Fibroblast of peridontal ligament (primary cell): ENCODE measurements at regions not wholly inside any gene's neighbourhood (a gene's known extent, or its start where the extent isn't known, plus 50 kb on each side); places are given as distances from the start of the nearest gene placed in this dataset.

Source experiments
- DNase-seq: peaks from one replicate; pipeline ENCODE4 v3.0.0-alpha.2; 2010; ENCODE audit errors: extremely low read depth

DNA sequence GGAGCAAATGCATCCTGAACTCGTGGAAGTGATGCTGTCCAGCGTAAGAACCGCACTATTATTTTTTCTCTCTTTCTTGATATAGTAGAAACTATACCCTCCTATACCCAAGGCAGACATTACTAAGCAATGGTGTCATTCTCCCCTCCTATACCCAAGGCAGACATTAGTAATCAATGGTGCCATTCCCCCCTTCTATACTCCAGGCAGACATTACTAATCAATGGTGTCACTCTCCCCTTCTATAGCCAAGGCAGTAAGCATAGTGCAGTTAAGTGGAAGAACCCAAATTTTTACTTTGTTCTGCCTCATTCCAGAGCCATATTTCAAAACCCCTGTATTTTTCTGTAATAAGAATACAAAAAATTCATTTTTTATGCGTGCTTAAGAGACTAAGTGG, 506.2 kb upstream of the EEF2KMT start:
- no peak for DNase-seq

DNA sequence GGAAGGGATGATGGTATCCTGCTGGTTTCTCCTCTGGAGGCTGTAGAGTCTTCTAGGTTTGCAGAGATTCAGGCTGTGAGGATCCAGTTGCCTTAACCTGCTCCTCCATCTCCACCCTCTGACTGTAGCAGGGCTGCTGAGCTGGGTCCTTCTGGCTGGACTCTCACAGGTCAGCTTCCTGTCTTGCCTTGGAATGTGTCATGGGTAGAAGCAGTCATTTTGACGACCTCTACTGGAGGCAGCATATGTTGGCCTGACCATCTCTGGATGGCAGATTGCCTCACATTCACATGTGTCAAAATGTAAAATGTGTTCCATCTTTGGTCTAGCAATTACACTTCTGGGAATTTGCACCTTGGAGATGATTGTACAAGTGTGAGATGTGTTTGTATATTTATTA, 504.4 kb upstream of the EEF2KMT start:
- DNase-seq: no peak

GRCh38 chr16:5598793-5599192, 501.2 kb upstream of the EEF2KMT start:
- DNase-seq: no peak

DNA sequence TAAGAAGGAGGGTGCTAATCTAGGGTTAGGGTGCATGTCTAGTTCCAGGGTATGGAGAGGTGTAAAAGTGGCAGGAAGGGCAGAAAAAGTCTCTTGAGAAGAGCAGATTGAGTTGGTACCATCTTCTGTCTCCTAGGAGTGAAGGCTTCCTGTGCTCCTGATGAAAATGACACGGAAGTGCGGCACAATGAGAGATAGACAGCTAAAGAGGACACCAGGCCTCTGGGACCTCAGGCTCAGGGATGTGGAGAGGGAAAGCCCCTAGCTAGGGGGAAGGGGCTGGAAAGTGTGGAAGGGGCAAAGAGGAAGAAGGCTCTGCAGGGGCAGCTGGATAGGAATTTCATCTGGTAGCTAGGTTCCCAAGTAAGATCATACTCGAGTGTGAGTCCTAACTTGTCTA, 498.3 kb upstream of the EEF2KMT start:
- no peak for DNase-seq

DNA sequence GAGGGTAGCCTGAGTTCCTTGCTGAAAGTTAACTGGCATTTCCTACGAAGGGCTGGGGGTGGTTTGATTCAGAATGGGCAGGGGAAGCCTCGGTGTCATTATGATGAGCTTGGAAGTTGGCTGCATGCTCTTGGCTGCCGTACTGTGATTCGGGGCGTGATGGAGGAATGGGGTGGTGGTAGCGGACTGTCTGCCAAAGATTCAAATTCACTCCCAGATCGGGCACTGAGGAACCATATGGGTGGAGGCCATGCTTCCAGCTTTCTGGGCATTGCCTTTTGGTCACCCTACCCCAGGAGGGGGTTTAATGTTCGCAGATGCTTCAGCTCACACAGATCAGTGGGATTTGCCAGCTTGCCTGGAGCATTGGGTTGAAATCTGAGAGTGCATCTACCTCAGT, 492.8 kb upstream of the EEF2KMT start:
- no peak for DNase-seq

DNA sequence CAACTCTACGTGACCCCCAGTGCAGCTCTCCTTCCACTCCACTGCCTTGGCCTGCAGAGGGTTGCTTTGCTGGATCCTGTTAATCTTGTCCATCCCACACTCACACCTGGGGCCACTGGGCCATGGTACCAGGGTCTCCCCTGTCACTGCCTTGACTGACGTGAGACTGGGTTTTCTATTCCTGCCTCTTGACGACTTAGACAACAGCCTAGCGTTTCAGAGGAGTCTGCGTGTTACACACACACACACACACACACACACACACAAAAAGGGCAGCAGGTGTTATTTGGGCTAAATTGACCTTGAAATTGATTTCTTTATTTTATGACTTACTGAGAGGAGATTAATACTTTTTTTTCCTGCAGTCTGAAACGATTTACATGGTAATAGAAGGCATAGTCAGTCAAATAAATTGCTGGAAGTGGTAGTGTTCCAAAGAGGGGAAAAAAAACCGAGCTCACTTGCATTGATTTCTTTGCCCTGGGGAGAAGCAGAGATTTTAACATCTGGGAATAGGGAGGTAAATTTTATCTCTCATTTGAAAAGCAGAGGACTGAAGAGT, 492.3 kb upstream of the EEF2KMT start:
- no peak for DNase-seq

- no peak for DNase-seq
Measured at GRCh38 chr16:5584109-5584508, 486.5 kb upstream of the EEF2KMT start.

GRCh38 chr16:5582529-5582928, 484.9 kb upstream of the EEF2KMT start:
- DNase-seq: no peak

DNA sequence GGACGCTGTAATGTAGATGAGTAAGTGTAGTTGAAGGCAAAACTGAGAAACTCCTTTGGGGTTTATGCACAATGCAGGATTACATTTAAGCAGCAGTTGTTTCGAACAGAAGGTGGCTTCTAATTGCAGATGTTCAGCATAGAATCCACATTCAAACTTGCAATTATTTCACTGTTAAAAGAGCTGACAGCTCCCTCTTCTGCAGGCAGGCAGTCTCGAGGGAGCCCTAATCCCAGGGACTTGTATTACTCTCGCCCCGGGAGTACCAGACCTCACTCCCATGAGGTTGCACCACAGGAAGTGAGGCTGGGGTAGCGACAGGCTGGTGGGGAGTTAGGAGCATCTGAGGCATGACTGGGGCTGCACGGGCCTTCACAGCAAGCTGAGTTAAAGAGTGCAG, 484.3 kb upstream of the EEF2KMT start:
- DNase-seq: no peak

DNA sequence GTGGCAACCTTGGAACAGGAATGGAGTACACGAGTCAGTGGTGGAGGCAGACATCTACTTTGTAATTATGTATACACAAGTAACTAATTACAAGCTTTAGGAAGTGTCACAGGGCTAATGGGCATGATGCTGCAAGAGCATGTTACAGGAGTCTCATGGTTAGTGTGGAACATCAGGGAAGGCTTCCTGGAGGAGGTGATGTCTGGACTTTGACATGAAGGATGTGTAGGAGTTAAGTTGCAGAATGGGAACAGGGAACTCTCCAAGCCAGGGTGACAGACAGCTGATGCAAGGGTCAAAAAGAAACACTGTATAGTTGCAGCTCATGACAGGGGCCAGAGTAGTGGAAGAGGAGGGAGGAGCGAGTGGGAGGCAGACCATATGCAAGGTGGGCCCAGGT, 483.8 kb upstream of the EEF2KMT start:
- no peak for DNase-seq

- DNase-seq: no peak
Measured at GRCh38 chr16:5580772-5581171, 483.2 kb upstream of the EEF2KMT start.

DNA sequence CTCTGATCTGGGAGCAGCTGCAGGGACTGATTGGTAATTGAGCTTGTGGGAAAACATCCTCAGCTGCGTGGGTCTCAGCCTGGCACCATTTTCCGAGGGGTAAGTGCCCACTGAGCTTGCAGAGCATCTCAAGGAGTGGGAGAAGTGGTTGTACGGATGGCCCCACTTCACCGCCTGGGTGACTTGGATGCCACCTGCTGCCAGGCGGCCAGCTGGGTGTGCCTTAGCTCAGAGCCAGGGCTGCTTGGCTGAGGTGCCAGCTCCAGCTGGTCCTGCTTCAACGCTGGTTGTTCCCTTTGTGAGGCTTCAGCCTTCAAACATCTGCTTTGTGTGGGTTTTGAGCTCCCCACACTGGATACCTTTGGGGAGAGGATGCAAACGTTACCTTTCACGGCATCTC, 482.7 kb upstream of the EEF2KMT start:
- DNase-seq: no peak

DNA sequence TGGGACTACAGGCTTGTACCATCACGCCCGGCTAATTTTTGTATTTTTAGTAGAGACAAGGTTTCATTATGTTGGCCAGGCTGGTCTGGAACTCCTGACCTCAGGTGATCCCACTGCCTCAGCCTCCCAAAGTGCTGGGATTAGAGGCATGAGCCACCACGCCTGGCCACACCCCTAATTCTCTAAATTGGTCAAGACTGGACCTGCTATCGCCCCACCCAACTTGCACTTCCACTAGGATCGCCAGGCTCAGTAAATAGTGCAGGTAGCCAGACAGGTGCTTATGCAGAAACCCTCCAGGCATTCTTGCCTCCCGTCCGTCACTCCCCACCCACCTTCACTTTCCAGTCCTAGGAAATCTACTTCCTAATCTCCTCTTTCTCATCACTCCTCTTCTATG, 481.4 kb upstream of the EEF2KMT start:
- DNase-seq: no peak

- no peak for DNase-seq
Measured at GRCh38 chr16:5577463-5577862, 479.9 kb upstream of the EEF2KMT start.

DNA sequence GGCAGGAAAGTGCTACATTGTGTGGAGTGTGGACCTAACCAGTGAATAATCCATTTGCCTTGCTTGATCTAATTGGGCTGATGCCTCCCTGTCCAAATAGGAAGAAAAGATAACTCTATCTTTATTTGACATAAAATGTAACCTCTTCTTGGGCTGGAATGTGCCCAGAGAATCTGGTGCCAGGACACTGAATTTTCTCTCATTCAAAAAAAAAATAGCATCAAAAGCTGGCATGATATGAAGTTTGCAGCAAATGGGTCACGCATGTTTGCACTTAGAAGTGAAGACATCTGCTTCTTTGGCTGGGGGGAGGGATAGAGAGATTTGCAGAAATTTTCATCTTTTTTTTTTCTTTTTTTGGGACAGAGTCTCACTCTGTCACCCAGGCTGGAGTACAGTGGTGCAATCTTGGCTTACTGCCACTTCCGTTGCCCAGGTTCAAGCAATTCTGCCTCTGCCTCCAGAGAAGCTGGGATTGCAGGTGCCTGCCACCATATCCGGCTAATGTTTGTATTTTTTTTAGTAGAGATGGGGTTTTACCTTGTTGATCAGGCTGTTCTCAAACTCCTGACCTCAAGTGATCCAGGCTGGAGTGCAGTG, 478.2 kb upstream of the EEF2KMT start:
- DNase-seq: no peak

GRCh38 chr16:5575121-5575520, 477.5 kb upstream of the EEF2KMT start:
- no peak for DNase-seq

DNA sequence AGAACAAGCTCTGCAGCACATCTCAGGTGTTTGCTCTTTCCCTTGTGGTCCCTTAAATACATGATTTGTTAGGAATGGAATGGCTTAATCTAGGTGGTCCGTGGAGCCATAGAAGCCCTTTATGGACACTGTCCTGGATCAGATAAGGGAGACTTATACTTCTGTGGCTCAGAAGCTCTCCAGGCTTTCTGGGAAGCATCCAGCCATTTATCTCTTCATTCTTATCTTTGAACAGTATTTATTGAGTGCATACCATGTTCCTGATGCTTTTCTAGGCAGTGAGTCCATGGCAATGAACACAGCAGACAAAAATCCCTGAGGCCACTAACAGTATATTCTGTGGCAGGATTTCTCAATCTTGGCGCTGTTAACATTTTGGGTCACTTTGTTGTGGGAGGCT, 474.5 kb upstream of the EEF2KMT start:
- no peak for DNase-seq

DNA sequence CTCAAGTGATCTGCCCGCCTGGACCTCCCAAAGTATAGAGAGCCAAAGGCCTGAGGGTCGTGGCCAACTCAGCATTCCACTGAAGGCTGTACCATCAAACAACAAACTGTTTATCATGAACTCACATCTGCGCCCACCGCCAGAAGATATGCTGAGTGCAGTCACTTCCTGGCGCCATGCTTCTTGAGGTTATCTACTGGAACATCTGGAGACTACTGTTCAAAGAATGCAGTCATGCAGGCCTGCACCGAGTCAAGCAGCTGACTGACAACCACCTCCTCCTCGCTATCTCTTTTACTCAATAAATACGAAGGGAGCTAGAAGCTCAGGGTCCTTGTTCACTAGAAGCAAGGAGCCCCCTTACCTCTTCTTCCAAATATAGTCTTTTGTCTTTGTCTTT, 473.9 kb upstream of the EEF2KMT start:
- no peak for DNase-seq

GRCh38 chr16:5561800-5562199, 464.2 kb upstream of the EEF2KMT start:
- DNase-seq: no peak

GRCh38 chr16:5560084-5560483, 462.5 kb upstream of the EEF2KMT start:
- DNase-seq: no peak

DNA sequence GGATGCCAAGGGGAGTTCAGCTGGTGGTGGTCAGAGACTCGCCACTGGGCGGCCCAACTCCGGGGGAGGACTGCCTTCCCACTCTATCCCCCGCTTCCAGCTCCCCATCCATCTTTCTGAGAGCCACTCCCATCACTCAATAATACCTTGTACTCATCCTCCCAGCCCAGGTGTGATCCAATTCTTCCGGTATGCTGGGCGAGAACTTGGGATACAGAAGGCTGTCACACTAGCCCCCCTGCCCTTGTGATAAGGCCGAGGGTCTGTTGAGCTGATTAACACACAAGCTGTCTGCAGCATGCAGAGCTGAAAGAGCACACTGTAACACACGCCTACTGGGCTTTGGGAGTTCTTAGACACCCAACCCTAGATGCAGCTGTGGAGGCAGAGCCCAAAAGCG, 460.4 kb upstream of the EEF2KMT start:
- DNase-seq: no peak

GRCh38 chr16:5557448-5557847, 459.9 kb upstream of the EEF2KMT start:
- no peak for DNase-seq

DNA sequence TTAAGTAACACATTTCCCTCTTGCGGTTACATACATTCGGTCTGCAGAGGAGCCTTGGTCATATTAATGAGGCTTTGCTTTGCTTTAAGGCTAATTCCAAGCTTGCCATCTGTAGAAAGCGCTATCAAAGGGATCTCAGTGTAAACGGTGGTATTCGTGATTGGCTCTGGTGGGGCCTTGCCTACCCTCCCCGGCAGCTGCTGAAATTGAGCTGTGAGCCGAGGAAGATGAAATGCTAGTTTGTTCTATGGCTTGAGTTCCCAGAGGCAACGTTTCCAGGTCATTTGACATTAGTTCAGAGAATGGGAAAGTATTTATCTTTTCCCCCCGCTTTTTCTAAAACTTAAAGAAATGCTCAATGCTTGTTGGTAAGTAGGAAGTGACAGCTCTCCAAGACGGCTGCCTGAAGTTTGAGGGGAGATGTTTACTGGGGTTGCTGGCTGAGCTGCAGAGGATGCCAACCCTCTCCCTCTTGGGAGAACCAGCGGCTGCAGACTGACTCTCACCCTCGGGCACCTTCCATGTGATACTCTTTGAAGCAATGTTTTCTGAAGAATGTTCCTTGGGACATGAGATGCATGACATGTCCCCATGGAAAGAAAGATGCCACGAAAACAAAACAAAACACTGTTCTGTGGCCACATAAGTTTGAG, 458.7 kb upstream of the EEF2KMT start:
- no peak for DNase-seq

DNA sequence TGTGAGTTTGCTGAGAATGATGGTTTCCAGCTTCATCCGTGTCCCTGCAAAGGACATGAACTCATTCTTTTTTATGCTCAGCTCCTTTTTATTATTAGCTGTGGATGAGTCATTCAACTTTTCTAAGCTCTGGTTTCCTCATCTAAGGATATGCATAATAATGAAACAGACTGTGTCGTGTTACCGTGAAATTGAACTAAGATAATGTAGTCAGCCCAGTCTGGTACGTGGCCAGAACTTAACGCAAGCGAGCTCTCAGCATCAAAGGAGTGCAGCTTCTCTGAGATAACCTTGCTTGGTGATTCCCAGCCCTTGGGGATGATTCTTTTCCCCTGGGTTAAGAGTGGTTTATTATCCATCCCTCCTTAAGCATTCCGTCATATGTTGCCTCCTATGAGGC, 454.3 kb upstream of the EEF2KMT start:
- DNase-seq: no peak
